Endothelial cell of umbilical vein (primary cell): ENCODE measurements at regions not wholly inside any gene's neighbourhood (a gene's known extent, or its start where the extent isn't known, plus 50 kb on each side); places are given as distances from the start of the nearest gene placed in this dataset.

ENCODE experiments used
- CTCF ChIP-seq, 2 donors: IDR thresholded peaks; 1 replicate in 1 of 2; 2 replicates in 1 of 2; pipeline ENCODE4 v1.5.1; 2011; ENCODE audit warnings: low read length in 2 of 2, mild to moderate bottlenecking in 2 of 2, moderate library complexity in 2 of 2, control low read depth in 1 of 2, inconsistent platforms in 1 of 2, low read depth in 1 of 2; ENCODE audit not compliant: insufficient read depth in 1 of 2; ENCODE audit errors: extremely low read depth in 1 of 2
- EZH2 ChIP-seq: IDR thresholded peaks from 2 replicates; pipeline ENCODE4 v1.6.1; 2012; ENCODE audit warnings: borderline replicate concordance, low read depth, mild to moderate bottlenecking, moderate library complexity, low read length, inconsistent platforms; ENCODE audit not compliant: severe bottlenecking
- JUN ChIP-seq: IDR thresholded peaks from 2 replicates; pipeline ENCODE4 v1.6.1; 2011; ENCODE audit warnings: borderline replicate concordance, low read depth; ENCODE audit not compliant: insufficient read length, insufficient read depth
- MAX ChIP-seq: IDR thresholded peaks from 2 replicates; pipeline ENCODE4 v1.6.1; 2011; ENCODE audit not compliant: insufficient read depth, insufficient read length
- MYC ChIP-seq: IDR thresholded peaks from one replicate; pipeline ENCODE4 v1.6.1; 2011; ENCODE audit warnings: mild to moderate bottlenecking, low read depth, low read length
- POLR2A ChIP-seq: IDR thresholded peaks from 2 replicates; pipeline ENCODE4 v1.6.1; 2012; ENCODE audit warnings: low read depth, mild to moderate bottlenecking, control low read depth, low read length
- POLR2AphosphoS5 ChIP-seq: IDR thresholded peaks from 2 replicates; pipeline ENCODE4 v1.6.1; 2012; ENCODE audit warnings: low read depth, mild to moderate bottlenecking, control low read depth, low read length, moderate library complexity; ENCODE audit not compliant: insufficient read depth

GRCh38 chr4:92090887-92091286 lies 212.9 kb upstream of the GRID2 start:
- TF ChIP-seq POLR2A (no peak), CTCF (IDR thresholded peaks at IDR 0.05; ENCODE audit: extremely low read depth in 1 of 2, insufficient read depth in 1 of 2, low read depth in 1 of 2, low read length in 2 of 2) (no peak), EZH2 (no peak), POLR2AphosphoS5 (no peak), MAX (no peak), JUN (no peak), MYC (no peak)
